ENCODE measurements at regions not wholly inside any gene's neighbourhood (a gene's known extent, or its start where the extent isn't known, plus 50 kb on each side); places are given as distances from the start of the nearest gene placed in this dataset.

DNA sequence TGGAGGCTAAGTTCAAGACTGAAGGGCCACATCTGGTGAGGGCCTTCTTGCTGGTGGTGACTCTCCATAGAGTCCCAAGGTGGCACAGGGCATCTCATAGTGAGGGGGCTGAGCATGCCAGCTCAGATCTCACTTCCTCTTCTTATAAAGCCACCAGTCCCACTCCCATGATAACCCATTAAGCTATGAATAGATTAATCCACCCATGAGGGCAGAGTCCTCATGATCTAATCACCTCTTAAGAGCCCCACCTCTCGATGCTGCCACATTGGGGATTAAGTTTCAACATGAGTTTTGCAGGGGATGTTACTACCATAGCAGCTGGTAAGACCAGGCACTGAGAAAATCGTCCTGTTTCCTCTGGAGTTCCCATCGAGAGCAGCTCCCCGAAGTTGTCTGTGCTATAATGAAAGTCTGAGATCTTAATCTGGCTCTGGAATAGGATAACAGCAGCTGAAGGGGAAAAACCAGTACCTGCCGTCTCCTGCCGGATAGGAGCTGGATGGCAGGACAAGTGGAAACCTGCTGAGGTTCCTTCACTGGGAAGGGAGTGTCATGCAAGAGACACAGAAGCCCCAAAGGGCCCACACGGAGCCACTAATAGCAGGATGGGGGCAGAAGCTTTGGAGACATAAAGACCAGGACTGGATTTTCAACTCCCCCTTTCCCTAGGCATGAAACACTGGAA lies 79.5 kb upstream of the EPHB3 start:
- CTCF ChIA-PET, result interaction anchor here (0.9 to 2.0 kb wide), 3 partner anchors 13 to 111 kb away, joined by 3 to 6 read pairs (median 4); no protein-coding TSS in a partner anchor
- Histone ChIP-seq H3K27me3 (ENCODE audit: control insufficient read depth, insufficient read depth, low read length) (peaks cover 33% of the 10 kb centered on the region), H3K9me3 (ENCODE audit: control insufficient read depth, insufficient read depth, low read length) (peaks cover 3% of the 10 kb centered on the region; the same call in 1 of the 2 replicates), H3K4me3 (ENCODE audit: low read depth, low read length) (no peak overlapping the region), H3K27ac (ENCODE audit: low read depth, low read length) (no peak overlapping the region)
- no peak for DNase-seq (ENCODE audit: low read depth, low spot score)
- POLR2A ChIA-PET, result no interaction called here
- TF ChIP-seq, protein P1, sequence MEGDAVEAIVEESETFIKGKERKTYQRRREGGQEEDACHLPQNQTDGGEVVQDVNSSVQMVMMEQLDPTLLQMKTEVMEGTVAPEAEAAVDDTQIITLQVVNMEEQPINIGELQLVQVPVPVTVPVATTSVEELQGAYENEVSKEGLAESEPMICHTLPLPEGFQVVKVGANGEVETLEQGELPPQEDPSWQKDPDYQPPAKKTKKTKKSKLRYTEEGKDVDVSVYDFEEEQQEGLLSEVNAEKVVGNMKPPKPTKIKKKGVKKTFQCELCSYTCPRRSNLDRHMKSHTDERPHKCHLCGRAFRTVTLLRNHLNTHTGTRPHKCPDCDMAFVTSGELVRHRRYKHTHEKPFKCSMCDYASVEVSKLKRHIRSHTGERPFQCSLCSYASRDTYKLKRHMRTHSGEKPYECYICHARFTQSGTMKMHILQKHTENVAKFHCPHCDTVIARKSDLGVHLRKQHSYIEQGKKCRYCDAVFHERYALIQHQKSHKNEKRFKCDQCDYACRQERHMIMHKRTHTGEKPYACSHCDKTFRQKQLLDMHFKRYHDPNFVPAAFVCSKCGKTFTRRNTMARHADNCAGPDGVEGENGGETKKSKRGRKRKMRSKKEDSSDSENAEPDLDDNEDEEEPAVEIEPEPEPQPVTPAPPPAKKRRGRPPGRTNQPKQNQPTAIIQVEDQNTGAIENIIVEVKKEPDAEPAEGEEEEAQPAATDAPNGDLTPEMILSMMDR (IDR thresholded peaks at IDR 0.05; ENCODE audit: low read depth, low read length), result no peak

DNA sequence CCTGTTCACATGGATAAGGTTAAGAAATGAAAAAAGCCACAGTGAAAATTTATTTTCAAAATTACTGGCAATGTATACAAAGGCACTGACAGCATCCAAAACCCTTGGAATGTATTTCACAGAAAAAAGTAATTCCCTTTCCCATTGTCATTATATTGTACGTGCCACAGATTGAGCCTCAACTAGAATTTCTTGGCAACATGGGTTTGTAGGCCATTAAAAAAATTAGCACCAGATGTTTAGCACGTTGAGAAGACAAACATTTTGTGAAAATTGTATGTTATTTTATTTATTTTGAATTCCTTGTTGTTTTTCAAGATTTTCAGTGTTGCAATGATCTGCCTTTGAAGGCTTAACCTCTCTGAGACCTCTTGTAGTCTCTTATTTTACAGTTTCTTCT lies 76.3 kb upstream of the EPHB3 start:
- Histone ChIP-seq H3K4me3 (ENCODE audit: low read depth, low read length) (no peak overlapping the region), H3K9me3 (ENCODE audit: control insufficient read depth, insufficient read depth, low read length) (no peaks in the 10 kb centered on the region), H3K27me3 (ENCODE audit: control insufficient read depth, insufficient read depth, low read length) (peaks cover 47% of the 10 kb centered on the region), H3K27ac (ENCODE audit: low read depth, low read length) (no peak overlapping the region)
- POLR2A ChIA-PET, result no interaction called here
- TF ChIP-seq, protein P1 (IDR thresholded peaks at IDR 0.05; ENCODE audit: low read depth, low read length), result no peak
- CTCF ChIA-PET, result interaction anchor here (1.5 kb wide), 1 partner anchor 114 kb away, joined by 3 read pairs; no protein-coding TSS in a partner anchor
- no peak for DNase-seq (ENCODE audit: low read depth, low spot score)

DNA sequence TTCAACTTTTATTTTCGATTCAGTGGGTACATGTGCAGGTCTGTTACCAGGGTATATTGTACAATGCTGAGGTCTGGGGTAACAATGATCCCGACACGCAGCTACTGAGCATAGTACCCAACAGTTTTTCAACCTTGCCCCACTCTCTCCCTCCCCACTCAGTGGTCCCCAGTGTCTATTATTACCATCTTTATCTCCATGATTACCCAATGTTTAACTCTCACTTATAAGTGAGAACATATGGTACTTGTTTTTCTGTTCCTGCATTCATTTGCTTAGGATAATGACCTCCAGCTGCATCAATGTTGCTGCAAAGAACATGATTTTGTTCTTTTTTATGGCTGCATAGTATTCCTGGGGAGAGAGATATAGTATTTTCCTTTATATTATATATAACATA lies 75.7 kb upstream of the EPHB3 start:
- DNase-seq (ENCODE audit: low read depth, low spot score), result no peak
- Histone ChIP-seq H3K4me3 (ENCODE audit: low read depth, low read length) (no peak overlapping the region), H3K27ac (ENCODE audit: low read depth, low read length) (no peak overlapping the region), H3K27me3 (ENCODE audit: control insufficient read depth, insufficient read depth, low read length) (peaks cover 49% of the 10 kb centered on the region), H3K9me3 (ENCODE audit: control insufficient read depth, insufficient read depth, low read length) (no peaks in the 10 kb centered on the region; the same call in 1 of the 2 replicates)
- TF ChIP-seq, protein P1 (IDR thresholded peaks at IDR 0.05; ENCODE audit: low read depth, low read length), result no peak
- ChIA-PET POLR2A (no interaction called here), CTCF (interaction anchor here (1.5 kb wide), 1 partner anchor 114 kb away, joined by 3 read pairs; no protein-coding TSS in a partner anchor)

DNA sequence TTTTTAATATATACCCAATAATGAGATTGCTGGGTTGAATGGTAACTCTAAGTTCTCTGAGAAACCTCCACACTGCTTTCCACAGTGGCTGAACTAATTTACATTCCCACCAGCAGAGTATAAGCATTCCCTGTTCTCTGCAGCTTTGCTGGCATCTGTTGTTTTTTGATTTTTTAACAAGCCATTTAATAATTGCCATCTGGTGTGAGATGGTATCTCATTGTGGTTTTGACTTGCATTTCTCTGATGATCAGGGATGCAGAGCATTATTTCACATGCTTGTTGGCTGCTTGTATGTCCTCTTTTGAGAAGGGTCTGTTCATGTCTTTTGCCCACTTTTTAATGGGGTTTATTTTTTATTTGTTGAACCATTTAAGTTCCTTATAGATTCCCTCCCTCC lies 75.0 kb upstream of the EPHB3 start:
- H3K27me3 ChIP-seq (ENCODE audit: control insufficient read depth, insufficient read depth, low read length), result peaks cover 49% of the 10 kb centered on the region
- peaks cover 6% of the 10 kb centered on the region; the same call in 1 of the 2 replicates for H3K9me3 ChIP-seq (ENCODE audit: control insufficient read depth, insufficient read depth, low read length)
- DNase-seq (ENCODE audit: low read depth, low spot score), result no peak
- ChIA-PET CTCF (no interaction called here), POLR2A (no interaction called here)
- no peak overlapping the region for H3K27ac ChIP-seq (ENCODE audit: low read depth, low read length)
- TF ChIP-seq, protein P1 (IDR thresholded peaks at IDR 0.05; ENCODE audit: low read depth, low read length), result no peak
- no peak overlapping the region for H3K4me3 ChIP-seq (ENCODE audit: low read depth, low read length)

DNA sequence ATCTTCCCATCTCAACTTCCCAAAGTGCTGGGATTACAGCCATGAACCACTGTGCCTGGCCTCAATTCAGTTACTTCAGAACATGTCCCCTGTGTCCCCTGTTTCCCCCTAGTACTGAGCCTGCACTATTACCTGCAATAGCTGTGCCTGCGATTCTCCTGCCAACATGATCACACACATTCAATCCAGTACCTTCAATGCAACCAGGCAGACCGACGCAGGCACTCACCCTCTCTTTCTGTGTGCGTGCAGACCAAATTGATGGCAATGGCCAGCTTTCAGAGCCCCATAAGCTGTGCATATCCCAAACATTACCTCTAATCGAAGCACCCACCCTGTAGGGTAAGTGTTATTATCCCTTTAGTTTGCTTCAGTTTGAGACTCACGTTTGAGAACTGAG lies 73.0 kb upstream of the EPHB3 start:
- DNase-seq (ENCODE audit: low read depth, low spot score), result no peak
- TF ChIP-seq, protein P1 (IDR thresholded peaks at IDR 0.05; ENCODE audit: low read depth, low read length), result no peak
- Histone ChIP-seq H3K27ac (ENCODE audit: low read depth, low read length) (no peak overlapping the region), H3K4me3 (ENCODE audit: low read depth, low read length) (no peak overlapping the region), H3K27me3 (ENCODE audit: control insufficient read depth, insufficient read depth, low read length) (peaks cover 57% of the 10 kb centered on the region), H3K9me3 (ENCODE audit: control insufficient read depth, insufficient read depth, low read length) (peaks cover 6% of the 10 kb centered on the region; the same call in 1 of the 2 replicates)
- ChIA-PET POLR2A (no interaction called here), CTCF (no interaction called here)

Data from AG04450 (cell line).